GM23338 (cell line): ENCODE measurements at regions not wholly inside any gene's neighbourhood (a gene's known extent, or its start where the extent isn't known, plus 50 kb on each side); places are given as distances from the start of the nearest gene placed in this dataset.

Source experiments
- ATAC-seq: fragments of 200-7000 bp; cut with Tn5 transposase; 3 replicates; pipeline ENCODE4 v1.9.1; 2020
- DNase-seq: peaks from one replicate; pipeline ENCODE4 v3.0.0-alpha.2; 2015; ENCODE audit warnings: low spot score
- H2AFZ ChIP-seq: fragments of 200-600 bp; sonication (generic); 2 replicates; pipeline ENCODE4 v1.8.0; 2016; ENCODE audit warnings: antibody characterized with exemption, mild to moderate bottlenecking, moderate library complexity
- H3F3A ChIP-seq: fragments of 200-600 bp; sonication (generic); replicated peaks from 2 replicates; pipeline ENCODE4 v1.8.0; 2017; ENCODE audit warnings: antibody characterized with exemption, mixed run types, low read depth
- H3K27ac ChIP-seq: fragments of 200-600 bp; sonication (generic); 2 replicates; pipeline ENCODE4 v1.6.1; 2016; ENCODE audit warnings: low read depth
- H3K27me3 ChIP-seq: fragments of 200-600 bp; sonication (generic); 2 replicates; pipeline ENCODE4 v1.8.0; 2016; ENCODE audit warnings: mild to moderate bottlenecking, mixed run types, moderate library complexity; ENCODE audit not compliant: insufficient read depth
- H3K36me3 ChIP-seq: fragments of 200-600 bp; sonication (generic); 2 replicates; pipeline ENCODE4 v1.8.0; 2016; ENCODE audit warnings: mild to moderate bottlenecking; ENCODE audit not compliant: insufficient read depth
- H3K4me1 ChIP-seq: fragments of 200-600 bp; sonication (generic); 2 replicates; pipeline ENCODE4 v1.8.0; 2016; ENCODE audit warnings: mild to moderate bottlenecking, moderate library complexity; ENCODE audit not compliant: insufficient read depth
- H3K4me2 ChIP-seq: fragments of 200-600 bp; sonication (generic); 2 replicates; pipeline ENCODE4 v1.7.1; 2017; ENCODE audit warnings: mixed run types
- H3K4me3 ChIP-seq: fragments of 200-600 bp; sonication (generic); 2 replicates; pipeline ENCODE4 v1.6.1; 2016; ENCODE audit warnings: mixed run types
- H3K79me2 ChIP-seq: fragments of 200-600 bp; sonication (generic); replicated peaks from 2 replicates; pipeline ENCODE4 v1.8.0; 2017; ENCODE audit warnings: mild to moderate bottlenecking; ENCODE audit not compliant: insufficient read depth
- H3K9me2 ChIP-seq: fragments of 200-600 bp; sonication (generic); 2 replicates; pipeline ENCODE4 v1.8.0; 2017; ENCODE audit not compliant: insufficient read depth
- H4K20me1 ChIP-seq: fragments of 200-600 bp; sonication (generic); replicated peaks from 2 replicates; pipeline ENCODE4 v1.8.0; 2017; ENCODE audit warnings: mild to moderate bottlenecking; ENCODE audit not compliant: insufficient read depth
- H3K27ac Mint-ChIP-seq: 2 replicates; pipeline ENCODE4 v1.8.0; 2020; ENCODE audit warnings: inconsistent platforms, mild to moderate bottlenecking, moderate library complexity, mixed read lengths
- H3K27me3 Mint-ChIP-seq: 3 replicates; pipeline ENCODE4 v1.8.0; 2022; ENCODE audit warnings: low read depth, mild to moderate bottlenecking, moderate library complexity, mixed read lengths, inconsistent platforms; ENCODE audit not compliant: insufficient read depth, poor library complexity
- H3K36me3 Mint-ChIP-seq: 3 replicates; pipeline ENCODE4 v1.8.0; 2021; ENCODE audit warnings: low read depth, mild to moderate bottlenecking, inconsistent platforms, moderate library complexity, mixed read lengths
- H3K4me1 Mint-ChIP-seq: 3 replicates; pipeline ENCODE4 v1.8.0; 2020; ENCODE audit warnings: mild to moderate bottlenecking, inconsistent platforms, mixed read lengths
- H3K4me3 Mint-ChIP-seq: 3 replicates; pipeline ENCODE4 v1.8.0; 2021; ENCODE audit warnings: moderate library complexity, mild to moderate bottlenecking, inconsistent platforms, mixed read lengths
- H3K9me3 Mint-ChIP-seq: 3 replicates; pipeline ENCODE4 v1.8.0; 2020; ENCODE audit warnings: moderate library complexity, mild to moderate bottlenecking, inconsistent platforms, mixed read lengths
- CREB1 ChIP-seq: fragments of 250-450 bp; sonication (Bioruptor Pico); IDR thresholded peaks from 2 replicates; pipeline ENCODE4 v1.5.0; 2020; ENCODE audit warnings: low read depth, mild to moderate bottlenecking, moderate library complexity
- CTCF ChIP-seq, 2 experiments: fragments of 200-600 bp in 1 of 2; sonication (generic) in 1 of 2; conservative IDR thresholded peaks; 2 replicates each; pipeline versions ENCODE4 v1.5.1 to v1.6.1; 2016 to 2017; ENCODE audit warnings: antibody characterized with exemption in 2 of 2, low read depth in 2 of 2, mild to moderate bottlenecking in 2 of 2, moderate library complexity in 1 of 2
- EZH2 ChIP-seq: fragments of 200-600 bp; sonication (generic); IDR thresholded peaks from one replicate; pipeline ENCODE4 v1.8.0; 2017; ENCODE audit warnings: antibody characterized with exemption, mild to moderate bottlenecking, low read depth; ENCODE audit not compliant: unreplicated experiment
- NANOG ChIP-seq: IDR thresholded peaks from 2 replicates; pipeline ENCODE4 v1.6.1; 2016; ENCODE audit warnings: antibody characterized with exemption, borderline replicate concordance
- POLR2AphosphoS5 ChIP-seq: IDR thresholded peaks from 2 replicates; pipeline ENCODE4 v1.6.1; 2016; ENCODE audit warnings: antibody characterized with exemption, low read depth
- REST ChIP-seq: IDR thresholded peaks from one replicate; pipeline ENCODE4 v1.6.1; 2018; ENCODE audit warnings: antibody characterized with exemption; ENCODE audit not compliant: unreplicated experiment
- ZNF331 ChIP-seq: fragments of 250-450 bp; sonication (Bioruptor Pico); IDR thresholded peaks from 2 replicates; pipeline ENCODE4 v1.5.0; 2020; ENCODE audit warnings: low read depth, mild to moderate bottlenecking, moderate library complexity
- ZNF462 ChIP-seq: fragments of 250-450 bp; sonication (Bioruptor Pico); IDR thresholded peaks from 2 replicates; pipeline ENCODE4 v1.5.0; 2020; ENCODE audit warnings: mild to moderate bottlenecking, moderate library complexity

- no peaks in the 10 kb centered on the region for H3K27me3 ChIP-seq
- no peak overlapping the region for H3K4me2 ChIP-seq
- H3F3A ChIP-seq, result no peaks in the 10 kb centered on the region
- Mint-ChIP-seq H3K4me1 (no peaks in the 10 kb centered on the region), H3K27me3 (no peaks in the 10 kb centered on the region), H3K27ac (no peak overlapping the region), H3K9me3 (peaks cover 5% of the 10 kb centered on the region), H3K36me3 (peaks cover 5% of the 10 kb centered on the region; the same call in 1 of the 3 replicates), H3K4me3 (no peak overlapping the region)
- no peaks in the 10 kb centered on the region for H4K20me1 ChIP-seq
- ATAC-seq (no peak), DNase-seq (no peak)
- H3K4me3 ChIP-seq, result no peak overlapping the region
- no peak overlapping the region for H3K27ac ChIP-seq
- no peaks in the 10 kb centered on the region for H3K79me2 ChIP-seq
- no peaks in the 10 kb centered on the region for H3K9me2 ChIP-seq
- H3K36me3 ChIP-seq, result no peaks in the 10 kb centered on the region
- no peak for TF ChIP-seq NANOG
- TF ChIP-seq CREB1, result no peak
- TF ChIP-seq REST, result no peak
- TF ChIP-seq POLR2AphosphoS5, result no peak
- no peak for TF ChIP-seq ZNF331 (CRISPR knock-in tag)
- no peak for TF ChIP-seq ZNF462
- no peak for TF ChIP-seq CTCF (conservative IDR thresholded peaks at IDR 0.05; ENCODE audit: low read depth in 2 of 2)
- TF ChIP-seq EZH2, result no peak
- no peaks in the 10 kb centered on the region for H3K4me1 ChIP-seq
- no peak overlapping the region for H2AFZ ChIP-seq
These were observed 92.1 kb upstream of the IMMP2L start for GRCh38 chr7:111654343-111654742.
